H9 (cell line): ENCODE measurements at regions not wholly inside any gene's neighbourhood (a gene's known extent, or its start where the extent isn't known, plus 50 kb on each side); places are given as distances from the start of the nearest gene placed in this dataset.
A peak's percentile ranks its signal among the peaks of the same experiment; 100 is the strongest.

Experiments
- DNase-seq: peaks from one replicate; pipeline ENCODE4 v3.0.0-alpha.2; 2017
- H2AFZ ChIP-seq: one replicate; pipeline ENCODE4 v1.6.1; 2013; ENCODE audit warnings: mild to moderate bottlenecking, low read length, control low read depth, moderate library complexity
- H2AK5ac ChIP-seq: 2 replicates; pipeline ENCODE4 v1.6.1; 2013; ENCODE audit warnings: low read length, control low read depth, mixed read lengths; ENCODE audit not compliant: insufficient read length
- H2BK120ac ChIP-seq: one replicate; pipeline ENCODE4 v1.6.1; 2013; ENCODE audit warnings: low read depth, mild to moderate bottlenecking, low read length, control low read depth, inconsistent platforms; ENCODE audit not compliant: poor library complexity, severe bottlenecking
- H2BK12ac ChIP-seq: 2 replicates; pipeline ENCODE4 v1.6.1; 2013; ENCODE audit warnings: low read length, control low read depth, mixed read lengths, low read depth; ENCODE audit not compliant: insufficient read length
- H2BK15ac ChIP-seq: 2 replicates; pipeline ENCODE4 v1.6.1; 2013; ENCODE audit warnings: low read depth, low read length, control low read depth
- H2BK20ac ChIP-seq: one replicate; pipeline ENCODE4 v1.6.1; 2013; ENCODE audit warnings: low read depth, mild to moderate bottlenecking, low read length, control low read depth, inconsistent platforms; ENCODE audit not compliant: poor library complexity, severe bottlenecking
- H2BK5ac ChIP-seq: 2 replicates; pipeline ENCODE4 v1.6.1; 2013; ENCODE audit warnings: low read length, control low read depth, mixed read lengths; ENCODE audit not compliant: insufficient read length
- H3K14ac ChIP-seq: 2 replicates; pipeline ENCODE4 v1.6.1; 2013; ENCODE audit warnings: low read length, control low read depth; ENCODE audit not compliant: insufficient read depth
- H3K18ac ChIP-seq: 2 replicates; pipeline ENCODE4 v1.6.1; 2013; ENCODE audit warnings: low read depth, mild to moderate bottlenecking, mixed read lengths, low read length, control low read depth; ENCODE audit not compliant: insufficient read length
- H3K23ac ChIP-seq: 2 replicates; pipeline ENCODE4 v1.6.1; 2013; ENCODE audit warnings: low read length, control low read depth, mixed read lengths, low read depth; ENCODE audit not compliant: insufficient read length
- H3K23me2 ChIP-seq: 2 replicates; pipeline ENCODE4 v1.6.1; 2013; ENCODE audit warnings: low read depth, mild to moderate bottlenecking, mixed read lengths, low read length, control low read depth; ENCODE audit not compliant: insufficient read length, poor library complexity, severe bottlenecking
- H3K27ac ChIP-seq: 2 replicates; pipeline ENCODE4 v1.5.1; 2013; ENCODE audit warnings: low read length, control low read depth, mixed read lengths, low read depth; ENCODE audit not compliant: insufficient read length
- H3K27me3 ChIP-seq: 2 replicates; pipeline ENCODE4 v1.6.1; 2013; ENCODE audit warnings: low read length, control low read depth, inconsistent platforms; ENCODE audit not compliant: insufficient read depth
- H3K4ac ChIP-seq: 2 replicates; pipeline ENCODE4 v1.6.1; 2013; ENCODE audit warnings: low read depth, mild to moderate bottlenecking, control low read depth, inconsistent platforms, low read length, moderate library complexity
- H3K4me1 ChIP-seq: 2 replicates; pipeline ENCODE4 v1.6.1; 2013; ENCODE audit warnings: low read length, control low read depth, inconsistent platforms; ENCODE audit not compliant: insufficient read depth
- H3K4me2 ChIP-seq: 2 replicates; pipeline ENCODE4 v1.6.1; 2013; ENCODE audit warnings: low read length, control low read depth, mixed read lengths; ENCODE audit not compliant: insufficient read length, insufficient read depth
- H3K56ac ChIP-seq: 2 replicates; pipeline ENCODE4 v1.6.1; 2013; ENCODE audit warnings: low read depth, mild to moderate bottlenecking, mixed read lengths, low read length, control low read depth; ENCODE audit not compliant: insufficient read length
- H3K79me1 ChIP-seq: 2 replicates; pipeline ENCODE4 v1.6.1; 2013; ENCODE audit warnings: low read depth, mild to moderate bottlenecking, moderate library complexity, low read length, control low read depth, inconsistent platforms; ENCODE audit not compliant: insufficient read depth, poor library complexity, severe bottlenecking
- H3K79me2 ChIP-seq: 2 replicates; pipeline ENCODE4 v1.6.1; 2013; ENCODE audit warnings: low read length, control low read depth, inconsistent platforms; ENCODE audit not compliant: insufficient read depth
- H3K9ac ChIP-seq: 2 replicates; pipeline ENCODE4 v1.6.1; 2013; ENCODE audit warnings: low read length, control low read depth, mixed read lengths; ENCODE audit not compliant: insufficient read length; ENCODE audit errors: extremely low read depth
- H3K9me3 ChIP-seq: one replicate; pipeline ENCODE4 v1.6.1; 2013; ENCODE audit warnings: low read depth, low read length, inconsistent platforms; ENCODE audit not compliant: control insufficient read depth
- H3T11ph ChIP-seq: one replicate; pipeline ENCODE4 v1.6.1; 2013; ENCODE audit warnings: mild to moderate bottlenecking, low read length, control low read depth, inconsistent platforms
- H4K20me1 ChIP-seq: one replicate; pipeline ENCODE4 v1.6.1; 2013; ENCODE audit not compliant: control insufficient read depth, insufficient read length, insufficient read depth
- H4K5ac ChIP-seq: 2 replicates; pipeline ENCODE4 v1.6.1; 2013; ENCODE audit warnings: low read depth, mild to moderate bottlenecking, mixed read lengths, low read length, control low read depth; ENCODE audit not compliant: insufficient read length
- H4K8ac ChIP-seq: replicated peaks from 2 replicates; pipeline ENCODE4 v1.6.1; 2013; ENCODE audit warnings: low read length, control low read depth, mixed read lengths, low read depth; ENCODE audit not compliant: insufficient read length
- H4K91ac ChIP-seq: 2 replicates; pipeline ENCODE4 v1.6.1; 2013; ENCODE audit warnings: low read depth, mild to moderate bottlenecking, moderate library complexity, mixed read lengths, low read length, control low read depth; ENCODE audit not compliant: insufficient read length
- H3K27ac Mint-ChIP-seq, 3 experiments: 2 replicates in 2 of 3; 3 replicates in 1 of 3; pipeline ENCODE4 v1.8.0; 2020 to 2021; ENCODE audit warnings: mixed read lengths in 3 of 3, mild to moderate bottlenecking in 1 of 3, moderate library complexity in 1 of 3
- H3K27me3 Mint-ChIP-seq: 2 replicates; pipeline ENCODE4 v1.8.0; 2021; ENCODE audit warnings: low read depth, mild to moderate bottlenecking, moderate library complexity, mixed read lengths
- H3K36me3 Mint-ChIP-seq, 3 experiments: 2 replicates in 2 of 3; 3 replicates in 1 of 3; pipeline ENCODE4 v1.8.0; 2020 to 2021; ENCODE audit warnings: low read depth in 3 of 3, mixed read lengths in 3 of 3; ENCODE audit not compliant: insufficient read depth in 1 of 3
- H3K4me1 Mint-ChIP-seq, 2 experiments: 2 replicates each; pipeline ENCODE4 v1.8.0; 2020; ENCODE audit warnings: mixed read lengths in 2 of 2
- H3K4me3 Mint-ChIP-seq, 2 experiments: 2 replicates in 1 of 2; 3 replicates in 1 of 2; pipeline ENCODE4 v1.8.0; 2020 to 2021; ENCODE audit warnings: mild to moderate bottlenecking in 2 of 2, mixed read lengths in 2 of 2, moderate library complexity in 1 of 2
- H3K9me3 Mint-ChIP-seq, 2 experiments: 2 replicates in 1 of 2; 3 replicates in 1 of 2; pipeline ENCODE4 v1.8.0; 2020; ENCODE audit warnings: mild to moderate bottlenecking in 2 of 2, mixed read lengths in 2 of 2, moderate library complexity in 1 of 2
- CTCF ChIP-seq: fragments of 200-600 bp; sonication (generic); conservative IDR thresholded peaks from 3 replicates; pipeline ENCODE4 v1.8.0; 2021; ENCODE audit warnings: antibody characterized with exemption, mild to moderate bottlenecking
- WGBS: extraction: QIAGEN DNeasy Blood & Tissue Kit; methylation state at CpG from one replicate; pipeline ENCODE4 v1.1.7; 2013; ENCODE audit warnings: missing lambda C conversion rate, low lambda C conversion rate, mixed read lengths; ENCODE audit not compliant: insufficient read length; ENCODE audit errors: extremely low coverage; 5-methylcytosine and 5-hydroxymethylcytosine counted together

GRCh38 chr15:25136119-25136518 lies 181.3 kb downstream of the SNRPN start:
- H2BK20ac ChIP-seq: no peak overlapping the region
- no peak overlapping the region for H2BK5ac ChIP-seq
- no peaks in the 10 kb centered on the region for H3K4me1 ChIP-seq
- H3K27ac ChIP-seq: no peak overlapping the region
- no peak overlapping the region for H3K18ac ChIP-seq
- peaks cover 7% of the 10 kb centered on the region for H3K27me3 Mint-ChIP-seq
- no peak overlapping the region for H2BK12ac ChIP-seq
- no peak overlapping the region for H2AFZ ChIP-seq
- H3K27ac Mint-ChIP-seq: peak overlapping the region in 1 of 3 experiments; percentile 55; a peak in 2 of 7 replicates
- H4K8ac ChIP-seq: no peak overlapping the region
- H3K56ac ChIP-seq: no peak overlapping the region
- peak; percentile 64 for TF ChIP-seq CTCF
- no peak overlapping the region for H3K4ac ChIP-seq
- no peak overlapping the region for H2AK5ac ChIP-seq
- H3K9ac ChIP-seq: no peak overlapping the region
- no peak overlapping the region for H3K4me3 Mint-ChIP-seq
- no peaks in the 10 kb centered on the region for H3K79me2 ChIP-seq
- whole genome bisulfite sequencing: no CpG with 5 or more reads among the region's 3 CpGs
- no peak overlapping the region for H3K23ac ChIP-seq
- DNase-seq: no peak
- H4K5ac ChIP-seq: no peak overlapping the region
- H3K23me2 ChIP-seq: no peaks in the 10 kb centered on the region
- H3K4me1 Mint-ChIP-seq: peaks cover 0 to 2% of the 10 kb centered on the region in 2 experiments; a peak in 1 of 4 replicates
- no peak overlapping the region for H3K14ac ChIP-seq
- H2BK15ac ChIP-seq: no peak overlapping the region
- H4K91ac ChIP-seq: no peak overlapping the region
- H3K9me3 Mint-ChIP-seq: peaks cover 52 to 63% of the 10 kb centered on the region in 2 experiments
- H3K79me1 ChIP-seq: no peaks in the 10 kb centered on the region
- no peak overlapping the region for H3T11ph ChIP-seq
- H3K9me3 ChIP-seq: peaks cover 30% of the 10 kb centered on the region
- H4K20me1 ChIP-seq: no peaks in the 10 kb centered on the region
- H3K4me2 ChIP-seq: no peak overlapping the region
- H3K36me3 Mint-ChIP-seq: peaks cover 2 to 13% (median 6%) of the 10 kb centered on the region in 3 experiments; a peak in 6 of 7 replicates
- H3K27me3 ChIP-seq: no peaks in the 10 kb centered on the region
- H2BK120ac ChIP-seq: no peak overlapping the region
